Uterus (tissue), 2 donors: ENCODE measurements at regions not wholly inside any gene's neighbourhood (a gene's known extent, or its start where the extent isn't known, plus 50 kb on each side); places are given as distances from the start of the nearest gene placed in this dataset.

ENCODE experiments used
- POLR2A ChIP-seq, 2 donors: fragments of 450-650 bp; IDR thresholded peaks; one replicate each; pipeline ENCODE4 v1.6.1; 2016; ENCODE audit warnings: antibody characterized with exemption in 2 of 2, mild to moderate bottlenecking in 1 of 2, moderate library complexity in 1 of 2
- TF ChIP-seq, protein P1 (sequence below), 4 experiments: fragments of 200-600 bp in 2 of 4; fragments of 450-650 bp in 2 of 4; sonication (generic) in 2 of 4; IDR thresholded peaks; one replicate each; pipeline ENCODE4 v1.5.1; 2016 to 2019; ENCODE audit warnings: antibody characterized with exemption in 4 of 4, mild to moderate bottlenecking in 2 of 4, moderate library complexity in 1 of 4

DNA sequence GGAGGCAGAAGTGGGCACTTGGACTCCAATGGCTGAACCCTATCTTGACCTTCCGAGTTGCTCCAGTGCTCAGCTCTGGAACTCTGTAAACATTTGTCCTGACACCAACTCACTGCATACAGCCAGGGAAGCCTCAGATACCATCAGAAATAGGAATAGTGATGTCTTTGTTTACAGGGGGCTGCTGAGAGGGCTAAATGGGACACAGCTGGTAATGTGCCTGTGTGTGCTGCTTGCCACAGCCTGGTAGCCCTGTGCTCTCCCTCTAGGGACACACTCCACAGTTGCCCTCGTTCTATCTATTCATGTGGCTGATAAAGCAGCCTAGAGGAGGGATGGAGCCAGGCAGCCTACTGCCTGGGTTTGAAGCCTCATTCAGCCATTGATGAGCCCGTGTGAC, 559.8 kb downstream of the MIAT start:
- TF ChIP-seq, protein P1, sequence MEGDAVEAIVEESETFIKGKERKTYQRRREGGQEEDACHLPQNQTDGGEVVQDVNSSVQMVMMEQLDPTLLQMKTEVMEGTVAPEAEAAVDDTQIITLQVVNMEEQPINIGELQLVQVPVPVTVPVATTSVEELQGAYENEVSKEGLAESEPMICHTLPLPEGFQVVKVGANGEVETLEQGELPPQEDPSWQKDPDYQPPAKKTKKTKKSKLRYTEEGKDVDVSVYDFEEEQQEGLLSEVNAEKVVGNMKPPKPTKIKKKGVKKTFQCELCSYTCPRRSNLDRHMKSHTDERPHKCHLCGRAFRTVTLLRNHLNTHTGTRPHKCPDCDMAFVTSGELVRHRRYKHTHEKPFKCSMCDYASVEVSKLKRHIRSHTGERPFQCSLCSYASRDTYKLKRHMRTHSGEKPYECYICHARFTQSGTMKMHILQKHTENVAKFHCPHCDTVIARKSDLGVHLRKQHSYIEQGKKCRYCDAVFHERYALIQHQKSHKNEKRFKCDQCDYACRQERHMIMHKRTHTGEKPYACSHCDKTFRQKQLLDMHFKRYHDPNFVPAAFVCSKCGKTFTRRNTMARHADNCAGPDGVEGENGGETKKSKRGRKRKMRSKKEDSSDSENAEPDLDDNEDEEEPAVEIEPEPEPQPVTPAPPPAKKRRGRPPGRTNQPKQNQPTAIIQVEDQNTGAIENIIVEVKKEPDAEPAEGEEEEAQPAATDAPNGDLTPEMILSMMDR (IDR thresholded peaks at IDR 0.05): no peak
- no peak for TF ChIP-seq POLR2A (IDR thresholded peaks at IDR 0.05)
